HG02623 (cell line): ENCODE measurements at regions not wholly inside any gene's neighbourhood (a gene's known extent, or its start where the extent isn't known, plus 50 kb on each side); places are given as distances from the start of the nearest gene placed in this dataset.
"Not testable (repeated sequence)": the region's sequence is repeated elsewhere in the genome, so short reads cannot be mapped to it uniquely, and the experiment has no call there.

ENCODE experiments used
- ATAC-seq: cut with Tn5 transposase; IDR thresholded peaks from one replicate; pipeline ENCODE4 v1.9.1; 2021; ENCODE audit warnings: moderate library complexity; ENCODE audit not compliant: unreplicated experiment

DNA sequence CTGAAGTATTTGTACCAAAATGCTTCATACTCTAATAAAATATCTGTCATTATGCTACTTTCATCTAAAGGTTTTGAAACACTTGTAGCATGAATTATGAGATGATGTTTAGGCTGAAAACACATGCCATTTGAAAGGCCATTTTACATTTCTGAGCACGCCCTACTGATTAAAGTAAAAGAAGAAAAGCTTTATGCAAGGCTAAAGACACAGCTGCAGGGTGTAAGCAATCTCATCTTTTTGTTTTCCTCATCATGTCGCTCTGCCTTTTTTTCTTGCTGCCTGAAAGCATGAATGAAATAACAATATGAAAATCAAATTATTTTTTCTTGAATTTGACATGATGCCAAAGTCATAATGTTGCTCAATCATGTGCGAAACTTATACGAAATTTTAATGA is 148.6 kb upstream of the ARG1 start:
- no peak for ATAC-seq

- ATAC-seq: no peak
These were observed 145.5 kb upstream of the ARG1 start for GRCh38 chr6:131427434-131428058.

DNA sequence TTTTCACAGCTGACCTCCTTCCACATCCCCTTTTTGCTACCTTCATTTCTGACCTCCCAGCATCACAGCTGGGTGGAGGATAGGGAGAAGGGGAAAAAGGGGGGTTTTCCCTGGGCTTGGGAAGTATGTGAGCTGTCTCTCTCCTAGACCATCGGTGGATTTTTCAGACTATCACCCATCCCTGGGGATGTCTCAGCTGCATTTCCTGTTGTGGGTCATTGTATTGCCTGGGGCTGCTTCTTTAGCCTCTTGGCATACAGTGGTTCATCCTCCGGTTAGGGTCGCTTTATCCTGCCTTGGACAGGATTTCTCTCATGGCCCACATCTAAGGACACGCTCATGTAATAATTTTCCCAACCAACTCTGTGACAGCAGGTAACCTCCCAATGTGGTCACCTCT is 142.5 kb upstream of the ARG1 start:
- ATAC-seq: no peak

GRCh38 chr6:131431718-131432117 is 141.3 kb upstream of the ARG1 start:
- ATAC-seq: no peak

GRCh38 chr6:131433927-131434326 is 139.1 kb upstream of the ARG1 start:
- no peak for ATAC-seq

GRCh38 chr6:131436358-131436757 is 136.7 kb upstream of the ARG1 start:
- ATAC-seq: no peak

DNA sequence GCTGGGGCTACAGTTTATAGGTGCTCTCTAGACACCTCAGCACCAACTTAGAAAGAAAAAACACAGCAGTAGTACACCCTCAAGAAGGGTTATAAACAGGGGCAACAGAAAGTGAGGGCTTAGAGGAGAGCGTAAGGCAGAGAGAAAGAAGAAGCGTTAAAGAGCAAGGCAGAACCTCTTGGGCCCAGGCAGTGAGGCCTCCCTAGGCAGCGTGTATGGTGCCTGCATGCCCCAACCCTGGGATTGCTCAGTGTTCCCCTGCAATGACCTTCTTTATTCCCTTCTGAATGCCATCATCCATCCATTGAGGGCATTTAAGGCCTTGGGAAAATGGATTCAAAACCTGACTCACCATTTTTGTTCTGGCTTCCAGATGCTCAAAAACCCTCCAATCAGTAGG is 130.0 kb upstream of the ARG1 start:
- ATAC-seq: no peak

- ATAC-seq: no peak
These were observed 129.5 kb upstream of the ARG1 start for GRCh38 chr6:131443514-131443913.

- not testable (repeated sequence) for ATAC-seq
These were observed 127.7 kb upstream of the ARG1 start for GRCh38 chr6:131445356-131445755.

DNA sequence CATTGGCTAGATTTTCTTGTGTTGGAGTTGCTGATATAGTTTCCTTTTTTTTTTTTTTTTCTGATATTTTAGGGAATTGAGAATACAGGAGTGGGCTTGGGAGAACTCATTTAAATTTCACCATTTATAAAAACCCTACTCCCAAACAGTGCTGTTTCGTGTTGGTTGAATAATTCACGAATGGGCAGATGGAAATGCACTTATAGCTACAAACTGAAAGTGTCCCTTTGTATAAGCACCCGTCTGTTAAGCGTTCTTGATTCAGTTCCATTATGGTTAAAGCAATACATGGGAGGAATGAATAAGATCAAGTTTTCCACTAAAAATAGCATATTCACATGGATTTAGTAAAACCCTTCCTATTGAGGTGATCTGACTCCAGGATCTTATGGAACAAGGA is 122.2 kb upstream of the ARG1 start:
- ATAC-seq: no peak

DNA sequence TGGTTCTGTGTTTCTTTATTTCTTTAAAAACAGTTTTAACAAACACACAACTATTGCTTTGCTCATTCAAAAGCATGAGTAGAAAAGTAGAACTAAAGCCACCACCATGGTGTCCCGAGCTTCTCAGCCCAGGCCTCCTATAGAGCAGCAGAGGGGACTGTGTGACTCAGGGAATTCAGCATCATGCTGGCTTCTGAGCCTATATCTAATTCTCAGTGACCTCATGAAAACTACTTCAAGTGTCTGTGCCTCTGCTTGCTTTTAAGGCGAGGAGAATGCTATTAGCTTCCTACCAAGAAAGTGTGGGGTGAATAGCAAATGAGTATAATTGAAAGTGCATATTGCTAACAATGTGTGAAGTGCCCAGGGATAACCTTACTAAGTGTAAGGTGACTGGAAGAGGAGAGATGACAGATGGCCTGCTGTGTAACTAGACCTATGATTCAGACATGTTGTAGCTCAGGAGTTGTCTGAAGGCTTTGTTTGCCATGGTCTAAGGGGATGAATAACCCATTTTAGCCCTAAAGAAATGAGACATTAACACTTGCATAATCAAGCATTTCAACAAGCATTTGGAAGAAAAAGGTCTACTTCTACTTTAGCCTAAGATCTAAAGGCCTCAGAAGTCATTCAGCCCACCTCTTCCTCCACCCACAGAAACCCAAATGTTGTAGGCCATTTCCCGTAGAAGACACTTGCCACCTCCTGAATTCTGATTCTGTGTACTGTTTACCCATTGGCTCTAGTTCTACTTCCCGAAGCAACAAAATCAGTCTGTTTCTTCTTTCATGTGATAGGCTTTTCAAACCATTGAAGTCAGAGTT is 121.5 kb upstream of the ARG1 start:
- ATAC-seq: no peak

DNA sequence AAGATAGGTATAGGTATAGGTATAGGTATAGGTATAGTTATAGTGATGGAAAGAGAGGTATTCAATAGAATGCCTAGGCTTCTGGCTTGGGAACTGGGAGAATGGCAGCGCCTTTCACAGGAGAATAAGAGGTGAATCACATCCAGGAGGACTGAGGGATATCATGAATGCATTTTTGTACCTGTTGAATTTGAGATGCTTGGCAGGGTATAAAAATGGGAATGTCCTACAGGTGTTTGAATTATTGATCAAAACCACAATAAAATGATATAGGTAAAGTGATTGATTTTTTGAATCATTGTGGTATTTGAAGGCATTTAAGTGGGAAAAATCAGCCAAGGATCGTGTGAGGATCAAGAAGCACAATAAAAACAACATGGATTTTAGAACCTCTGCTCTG is 119.2 kb upstream of the ARG1 start:
- no peak for ATAC-seq

DNA sequence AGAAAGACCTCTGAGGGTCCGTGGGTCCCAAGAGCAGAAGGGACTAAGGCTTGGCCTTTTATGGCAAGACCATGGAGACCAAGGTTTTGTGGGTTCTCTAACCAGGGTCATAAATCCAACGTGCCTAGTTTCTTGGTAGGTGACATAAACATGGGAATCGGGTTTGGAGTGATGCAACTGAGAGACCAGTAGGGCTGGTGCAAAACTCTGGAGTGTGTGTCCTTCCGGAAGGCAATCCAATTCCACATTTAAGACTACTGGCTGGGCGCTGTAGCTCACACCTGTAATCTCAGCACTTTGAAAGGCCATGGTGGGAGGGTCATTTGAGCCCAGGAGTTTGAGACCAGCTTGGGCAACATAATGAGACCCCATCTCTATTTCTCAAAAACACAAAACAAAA is 116.5 kb upstream of the ARG1 start:
- ATAC-seq: no peak

DNA sequence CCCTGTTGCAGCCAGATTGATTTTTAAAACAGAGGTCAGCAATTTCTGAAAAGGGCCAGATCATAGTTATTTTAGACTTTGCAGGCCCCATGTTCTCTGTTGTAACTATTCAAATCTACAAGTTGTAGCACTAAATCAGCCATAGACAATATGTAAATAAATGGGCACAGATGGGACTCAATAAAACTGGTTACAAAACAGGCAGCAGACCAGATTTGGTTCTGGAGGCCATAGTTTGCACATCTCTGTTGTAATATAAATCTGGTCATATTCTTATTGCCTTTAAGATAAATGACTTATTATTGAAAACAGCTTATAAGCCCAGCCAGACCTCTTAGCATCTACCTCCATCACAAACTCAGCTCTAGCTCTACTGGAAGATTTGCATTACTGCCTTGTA is 114.0 kb upstream of the ARG1 start:
- no peak for ATAC-seq

GRCh38 chr6:131460614-131461000 is 112.4 kb upstream of the ARG1 start:
- ATAC-seq: no peak

DNA sequence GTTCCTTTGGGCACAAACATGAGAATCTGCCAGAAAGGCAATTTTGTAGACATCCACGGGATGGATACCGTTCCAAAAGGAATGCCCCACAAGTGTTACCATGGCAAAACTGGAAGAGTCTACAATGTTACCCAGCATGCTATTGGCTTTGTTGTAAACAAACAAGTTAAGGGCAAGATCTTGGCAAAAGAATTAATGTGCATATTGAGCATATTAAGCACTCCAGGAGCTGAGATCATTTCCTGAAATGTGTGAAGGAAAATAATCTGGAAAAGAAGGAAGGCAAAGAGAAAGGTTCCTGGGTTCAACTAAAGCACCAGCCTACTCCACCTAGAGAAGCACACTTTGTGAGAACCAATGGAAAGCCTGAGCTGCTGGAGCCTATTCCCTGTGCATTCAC is 103.9 kb upstream of the ARG1 start:
- no peak for ATAC-seq

- ATAC-seq: no peak
These were observed 102.5 kb upstream of the ARG1 start for GRCh38 chr6:131470534-131470933.

DNA sequence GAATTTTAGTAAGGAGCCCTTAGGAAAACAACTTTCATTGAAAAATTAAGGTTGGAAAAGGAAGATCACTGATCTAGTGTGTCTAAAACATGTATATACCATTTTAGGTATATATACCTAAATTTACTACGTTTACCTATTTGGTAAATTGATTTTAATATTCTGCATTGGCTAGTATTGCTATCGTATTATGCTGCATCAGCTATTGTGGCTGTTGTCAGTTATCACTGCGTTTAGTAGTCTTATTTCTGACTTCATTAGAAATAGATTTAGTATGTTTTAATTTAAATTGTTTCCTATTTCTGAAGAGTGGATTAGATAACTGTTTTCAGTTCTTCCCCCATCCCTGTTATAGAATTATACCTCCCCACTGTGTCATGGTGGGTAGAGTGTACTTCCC is 101.7 kb upstream of the ARG1 start:
- ATAC-seq: no peak

DNA sequence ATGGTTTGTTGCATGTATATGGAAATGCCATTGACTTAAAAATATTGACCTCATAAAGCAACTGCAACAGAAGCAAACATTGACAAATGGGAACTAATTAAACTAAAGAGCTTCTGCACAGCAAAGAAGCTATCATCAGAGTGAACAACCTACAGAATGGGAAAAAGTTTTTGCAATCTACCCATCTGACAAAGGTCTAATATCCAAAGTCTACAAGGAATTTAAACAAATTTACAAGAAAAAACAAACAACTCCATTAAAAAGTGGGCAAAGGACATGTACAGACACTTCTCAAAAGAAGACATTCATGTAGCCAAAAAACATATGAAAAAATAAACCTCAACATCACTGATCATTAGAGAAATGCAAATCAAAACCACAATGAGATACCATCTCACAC is 99.7 kb upstream of the ARG1 start:
- ATAC-seq: not testable (repeated sequence)

GRCh38 chr6:131476362-131476761 is 96.7 kb upstream of the ARG1 start:
- no peak for ATAC-seq

GRCh38 chr6:131478740-131479211 is 94.2 kb upstream of the ARG1 start:
- ATAC-seq: not testable (repeated sequence)

DNA sequence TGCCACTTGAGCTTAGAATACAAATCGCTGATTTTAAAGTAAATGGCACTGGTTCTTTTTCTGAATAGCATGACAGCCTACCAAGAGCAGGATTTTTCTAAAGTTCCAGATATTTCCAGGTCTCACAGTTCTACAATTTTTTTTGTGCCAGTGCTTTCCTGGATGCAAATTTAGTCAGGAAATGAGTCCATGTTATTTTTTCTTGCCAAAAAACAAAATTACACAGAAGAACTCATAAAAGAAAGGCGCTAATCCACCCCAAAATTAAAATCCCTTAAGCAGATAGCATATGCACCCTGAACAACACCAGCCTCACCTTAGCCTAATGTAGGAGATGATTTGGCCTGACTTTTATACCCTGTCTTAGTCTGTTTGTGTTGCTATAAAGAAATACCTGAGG is 86.4 kb upstream of the ARG1 start:
- no peak for ATAC-seq

- ATAC-seq: no peak
These were observed 84.2 kb upstream of the ARG1 start for GRCh38 chr6:131488780-131489179.
